Osteoblast (primary cell): ENCODE measurements at regions not wholly inside any gene's neighbourhood (a gene's known extent, or its start where the extent isn't known, plus 50 kb on each side); places are given as distances from the start of the nearest gene placed in this dataset.

Experiments used
- DNase-seq: peaks from one replicate; pipeline ENCODE4 v3.0.0; 2011; ENCODE audit warnings: low spot score, mixed read lengths; ENCODE audit not compliant: insufficient read length; ENCODE audit errors: missing footprints
- H2AFZ ChIP-seq: 2 replicates; pipeline ENCODE4 v1.6.0; 2011; ENCODE audit warnings: mild to moderate bottlenecking, low read length
- H3K27ac ChIP-seq: 2 replicates; pipeline ENCODE4 v1.5.1; 2011; ENCODE audit warnings: mild to moderate bottlenecking, low read depth, low read length, moderate library complexity
- H3K27me3 ChIP-seq: 2 replicates; pipeline ENCODE4 v1.6.0; 2012; ENCODE audit warnings: mild to moderate bottlenecking, control low read depth, inconsistent platforms, low read length, moderate library complexity; ENCODE audit not compliant: insufficient read depth
- H3K36me3 ChIP-seq: 2 replicates; pipeline ENCODE4 v1.5.1; 2011; ENCODE audit warnings: mild to moderate bottlenecking, low read length, control low read depth, moderate library complexity; ENCODE audit not compliant: insufficient read depth
- H3K4me1 ChIP-seq: 2 replicates; pipeline ENCODE4 v1.5.1; 2011; ENCODE audit warnings: mild to moderate bottlenecking, low read length, control low read depth, moderate library complexity; ENCODE audit not compliant: insufficient read depth
- H3K4me2 ChIP-seq: 2 replicates; pipeline ENCODE4 v1.6.0; 2011; ENCODE audit warnings: mild to moderate bottlenecking, low read length; ENCODE audit not compliant: insufficient read depth
- H3K4me3 ChIP-seq: fragments of 200-600 bp; sonication (generic); 3 replicates; pipeline ENCODE4 v1.5.1; 2012; ENCODE audit warnings: mild to moderate bottlenecking, low read length, inconsistent platforms; ENCODE audit not compliant: insufficient read depth
- H3K79me2 ChIP-seq: 2 replicates; pipeline ENCODE4 v1.6.0; 2012; ENCODE audit warnings: mild to moderate bottlenecking, low read length, control low read depth, inconsistent platforms; ENCODE audit not compliant: insufficient read depth
- H3K9me3 ChIP-seq: 2 replicates; pipeline ENCODE4 v1.5.1; 2011; ENCODE audit warnings: low read depth, low read length, control low read depth
- H4K20me1 ChIP-seq: 2 replicates; pipeline ENCODE4 v1.6.0; 2012; ENCODE audit warnings: mild to moderate bottlenecking, low read length, control low read depth; ENCODE audit not compliant: insufficient read depth
- CTCF ChIP-seq: IDR thresholded peaks from 2 replicates; pipeline ENCODE4 v1.5.1; 2011; ENCODE audit warnings: mild to moderate bottlenecking, low read depth, low read length, moderate library complexity; ENCODE audit errors: extremely low read depth

DNA sequence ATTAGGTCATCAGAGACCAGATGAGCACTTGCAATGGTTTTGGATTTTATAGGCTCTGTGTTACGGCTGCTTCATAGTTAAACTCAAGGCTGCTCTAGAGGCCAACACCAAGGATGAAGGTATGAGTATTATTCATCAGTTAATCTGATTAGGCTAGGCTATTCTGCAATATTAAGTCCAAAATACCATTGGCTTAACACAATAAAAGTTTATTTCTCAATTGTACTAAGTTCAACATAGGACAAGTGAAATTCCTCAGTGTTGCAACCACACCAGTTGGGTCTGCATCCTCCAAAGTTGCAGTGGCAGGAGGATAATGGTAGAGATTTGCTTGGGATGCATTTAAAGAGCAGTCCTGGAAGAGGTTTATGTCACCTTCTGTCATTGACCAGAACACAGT is 538.3 kb upstream of the CDH2 start:
- no peak for DNase-seq
- no peak overlapping the region for H2AFZ ChIP-seq
- H3K4me1 ChIP-seq = no peaks in the 10 kb centered on the region
- H3K27me3 ChIP-seq = no peaks in the 10 kb centered on the region
- no peak overlapping the region for H3K27ac ChIP-seq
- no peak overlapping the region for H3K4me3 ChIP-seq
- no peak overlapping the region for H3K4me2 ChIP-seq
- no peaks in the 10 kb centered on the region for H3K9me3 ChIP-seq
- no peak for TF ChIP-seq CTCF
- no peaks in the 10 kb centered on the region for H3K36me3 ChIP-seq
- no peaks in the 10 kb centered on the region for H3K79me2 ChIP-seq
- H4K20me1 ChIP-seq = no peaks in the 10 kb centered on the region

- Histone ChIP-seq H3K36me3 (no peaks in the 10 kb centered on the region), H3K4me3 (no peak overlapping the region), H3K4me1 (no peaks in the 10 kb centered on the region), H3K9me3 (no peaks in the 10 kb centered on the region), H3K27ac (no peak overlapping the region), H2AFZ (no peak overlapping the region), H3K27me3 (no peaks in the 10 kb centered on the region), H4K20me1 (no peaks in the 10 kb centered on the region), H3K79me2 (no peaks in the 10 kb centered on the region), H3K4me2 (no peak overlapping the region)
- no peak for DNase-seq
- TF ChIP-seq CTCF = no peak
Measured at GRCh38 chr18:28714498-28714897, 537.6 kb upstream of the CDH2 start.

- Histone ChIP-seq H3K4me3 (no peak overlapping the region), H3K27ac (no peak overlapping the region), H3K27me3 (no peaks in the 10 kb centered on the region), H3K36me3 (no peaks in the 10 kb centered on the region), H3K9me3 (no peaks in the 10 kb centered on the region), H3K79me2 (no peaks in the 10 kb centered on the region), H2AFZ (no peak overlapping the region), H3K4me2 (no peak overlapping the region), H4K20me1 (no peaks in the 10 kb centered on the region), H3K4me1 (no peaks in the 10 kb centered on the region)
- TF ChIP-seq CTCF = no peak
- no peak for DNase-seq
Measured at GRCh38 chr18:28712796-28713425, 536.0 kb upstream of the CDH2 start.

DNA sequence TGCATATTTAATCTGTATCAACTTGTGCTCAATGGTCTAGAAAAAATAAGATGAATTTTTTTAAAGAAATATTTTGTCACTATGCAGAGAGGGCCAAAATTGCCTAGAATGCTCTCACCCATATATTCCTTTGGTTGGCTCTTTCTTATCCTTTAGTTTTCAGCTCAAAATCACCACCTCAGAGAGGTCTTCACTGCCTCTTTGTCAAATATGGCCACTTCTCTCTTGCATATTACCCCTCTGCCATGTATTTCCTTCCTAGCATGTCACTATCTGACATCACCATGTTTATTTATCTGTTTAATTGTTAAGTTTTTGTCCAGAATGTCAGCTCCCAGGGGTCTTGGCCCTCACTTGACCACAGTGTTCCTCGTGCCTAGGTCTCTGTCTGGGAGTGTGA is 535.2 kb upstream of the CDH2 start:
- Histone ChIP-seq H3K9me3 (no peaks in the 10 kb centered on the region), H3K4me3 (no peak overlapping the region), H3K27me3 (no peaks in the 10 kb centered on the region), H4K20me1 (no peaks in the 10 kb centered on the region), H3K4me1 (no peaks in the 10 kb centered on the region), H3K4me2 (no peak overlapping the region), H3K36me3 (no peaks in the 10 kb centered on the region), H3K79me2 (no peaks in the 10 kb centered on the region), H2AFZ (no peak overlapping the region), H3K27ac (no peak overlapping the region)
- no peak for DNase-seq
- no peak for TF ChIP-seq CTCF
